GM20000 (cell line): ENCODE measurements at regions not wholly inside any gene's neighbourhood (a gene's known extent, or its start where the extent isn't known, plus 50 kb on each side); places are given as distances from the start of the nearest gene placed in this dataset.

ENCODE experiments used
- DNase-seq: peaks from one replicate; pipeline ENCODE4 v3.0.0; 2012; ENCODE audit warnings: low spot score
- TF ChIP-seq, protein P1 (sequence below): IDR thresholded peaks from 2 replicates; pipeline ENCODE4 v1.5.1; 2012; ENCODE audit warnings: mild to moderate bottlenecking, control low read depth; ENCODE audit errors: extremely low read depth, missing control alignments

DNA sequence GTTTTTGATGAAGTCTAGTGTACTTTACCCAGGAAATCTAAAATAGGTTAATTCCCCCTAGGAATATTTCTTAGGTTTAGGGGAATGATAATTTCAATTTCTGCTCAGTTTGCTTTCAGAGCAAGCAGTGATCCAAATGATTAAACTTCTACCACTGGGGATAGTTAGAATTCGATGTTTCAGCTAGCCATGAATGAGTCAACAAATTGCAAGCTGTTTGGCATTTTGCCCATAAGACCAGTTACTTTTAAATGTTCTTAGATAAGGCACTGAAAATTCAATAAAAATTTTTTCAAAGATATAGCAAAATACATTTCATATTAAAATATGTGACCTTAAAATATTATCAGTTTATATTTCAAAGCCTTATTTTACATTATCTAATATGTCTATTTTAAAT lies 993.6 kb downstream of the ARAP2 start:
- TF ChIP-seq, protein P1, sequence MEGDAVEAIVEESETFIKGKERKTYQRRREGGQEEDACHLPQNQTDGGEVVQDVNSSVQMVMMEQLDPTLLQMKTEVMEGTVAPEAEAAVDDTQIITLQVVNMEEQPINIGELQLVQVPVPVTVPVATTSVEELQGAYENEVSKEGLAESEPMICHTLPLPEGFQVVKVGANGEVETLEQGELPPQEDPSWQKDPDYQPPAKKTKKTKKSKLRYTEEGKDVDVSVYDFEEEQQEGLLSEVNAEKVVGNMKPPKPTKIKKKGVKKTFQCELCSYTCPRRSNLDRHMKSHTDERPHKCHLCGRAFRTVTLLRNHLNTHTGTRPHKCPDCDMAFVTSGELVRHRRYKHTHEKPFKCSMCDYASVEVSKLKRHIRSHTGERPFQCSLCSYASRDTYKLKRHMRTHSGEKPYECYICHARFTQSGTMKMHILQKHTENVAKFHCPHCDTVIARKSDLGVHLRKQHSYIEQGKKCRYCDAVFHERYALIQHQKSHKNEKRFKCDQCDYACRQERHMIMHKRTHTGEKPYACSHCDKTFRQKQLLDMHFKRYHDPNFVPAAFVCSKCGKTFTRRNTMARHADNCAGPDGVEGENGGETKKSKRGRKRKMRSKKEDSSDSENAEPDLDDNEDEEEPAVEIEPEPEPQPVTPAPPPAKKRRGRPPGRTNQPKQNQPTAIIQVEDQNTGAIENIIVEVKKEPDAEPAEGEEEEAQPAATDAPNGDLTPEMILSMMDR, result no peak
- DNase-seq, result no peak

DNA sequence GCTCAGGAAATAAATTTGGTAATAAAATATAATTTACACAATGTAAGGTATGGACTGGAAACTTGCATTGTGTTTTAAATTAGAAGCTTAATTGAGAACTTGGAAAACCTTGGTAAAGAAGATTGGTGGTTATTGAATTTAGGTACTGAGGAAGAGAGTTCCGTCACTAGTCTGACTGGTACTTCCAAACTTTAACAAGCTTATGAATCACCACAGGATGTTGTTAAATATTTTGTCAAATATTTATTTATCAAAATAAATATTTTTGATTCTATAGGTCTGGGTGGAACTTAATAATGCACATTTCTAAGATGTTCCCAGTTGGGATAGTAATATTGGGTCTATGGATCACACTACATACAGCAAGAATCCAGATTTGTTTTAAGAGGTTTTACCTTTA lies 992.2 kb downstream of the ARAP2 start:
- DNase-seq, result no peak
- TF ChIP-seq, protein P1, result no peak

DNA sequence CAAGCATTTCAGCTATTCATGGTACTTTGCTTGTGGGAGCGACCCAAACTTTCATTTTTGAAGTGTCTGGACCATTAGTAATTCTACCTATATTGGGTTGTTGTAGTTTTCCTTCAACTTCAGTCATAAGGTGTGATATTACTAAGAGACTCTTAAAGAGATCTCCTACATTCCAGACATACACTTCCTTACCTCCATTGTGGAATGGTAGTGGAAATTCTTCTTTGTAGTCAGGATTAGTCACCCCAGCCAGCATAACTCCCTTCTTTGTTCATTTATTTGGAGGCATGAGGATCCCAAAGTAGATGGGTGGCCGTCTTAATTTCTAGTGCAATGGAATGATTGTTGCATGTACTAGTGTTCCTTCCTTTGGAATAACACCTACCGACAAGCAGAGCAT lies 991.4 kb downstream of the ARAP2 start:
- TF ChIP-seq, protein P1, result no peak
- no peak for DNase-seq

DNA sequence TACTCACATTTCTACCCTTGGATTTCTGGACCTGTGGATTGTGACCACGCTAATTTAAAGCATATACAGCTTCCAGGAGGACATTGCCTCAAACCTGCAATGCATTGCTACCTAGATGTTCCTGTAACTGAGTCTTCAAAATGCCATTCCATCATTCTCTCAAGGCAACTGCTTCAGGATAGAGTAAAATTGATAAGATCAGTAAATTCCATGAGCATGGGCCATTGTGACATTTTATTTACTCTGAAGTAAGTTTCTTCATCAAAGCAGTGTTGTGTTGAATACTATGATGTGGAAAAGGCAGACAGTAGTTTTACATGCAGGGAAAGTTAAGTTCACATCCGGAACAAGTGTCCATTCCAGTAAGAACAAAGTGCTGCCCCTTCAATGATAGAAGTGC lies 991.0 kb downstream of the ARAP2 start:
- no peak for DNase-seq

DNA sequence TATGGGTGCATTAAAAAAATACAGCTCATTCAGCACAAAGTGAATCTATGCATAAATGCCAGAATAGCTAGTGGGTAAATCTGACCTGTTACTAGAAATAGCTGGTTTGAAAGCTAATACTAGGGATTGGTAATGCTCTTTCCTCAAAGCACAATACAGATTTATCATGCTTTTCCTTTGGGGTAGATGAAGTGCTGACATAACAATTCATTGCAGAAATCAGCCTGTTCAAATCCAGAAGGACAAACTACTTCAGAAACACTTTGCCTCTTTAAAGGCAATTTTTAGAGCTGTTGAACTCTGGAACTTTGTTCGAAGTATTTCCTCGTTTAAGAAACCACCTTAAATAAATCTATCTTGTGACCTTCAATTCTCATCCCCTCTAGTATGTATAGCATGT lies 957.9 kb downstream of the ARAP2 start:
- TF ChIP-seq, protein P1, result no peak
- DNase-seq, result no peak

More for the DNA sequence above, 991.0 kb downstream of the ARAP2 start:
- TF ChIP-seq, protein P1, result no peak

DNA sequence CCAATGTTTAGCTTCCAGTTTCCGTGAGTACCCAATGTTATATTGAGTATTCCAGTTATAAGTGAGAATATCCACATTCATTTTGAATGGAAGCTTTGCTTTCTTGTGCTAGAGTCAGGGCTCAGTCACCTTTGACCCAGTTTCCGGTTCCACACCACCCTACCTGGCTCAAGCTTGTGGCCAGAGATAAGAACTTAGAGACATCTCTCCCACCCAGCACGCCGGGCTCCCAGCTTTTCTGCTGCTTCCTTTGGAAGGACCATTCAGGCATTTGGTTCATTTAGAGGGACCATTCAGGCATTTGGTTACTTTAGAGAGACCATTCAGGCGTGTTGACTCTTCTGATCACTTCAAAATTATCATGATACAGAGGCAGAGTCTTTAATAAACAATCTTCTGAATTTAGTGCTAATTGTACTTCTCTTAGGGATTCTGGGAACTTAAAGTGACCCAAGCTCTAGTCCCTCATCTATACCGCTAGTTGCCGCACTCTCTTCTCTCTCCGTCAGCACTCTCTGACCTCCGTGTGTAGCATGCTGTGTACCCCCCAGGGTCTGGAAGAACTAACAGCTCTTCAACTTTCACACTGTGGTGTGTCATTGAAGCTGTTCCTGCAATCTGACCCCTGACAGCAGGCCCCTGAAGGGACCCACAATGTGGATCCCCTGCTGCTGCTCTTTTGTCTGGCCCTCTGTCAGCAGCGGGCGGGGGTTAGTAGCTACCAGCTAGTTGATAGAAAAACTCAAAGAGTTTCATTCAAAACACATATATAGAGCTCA lies 943.1 kb downstream of the ARAP2 start:
- TF ChIP-seq, protein P1, result no peak
- no peak for DNase-seq

DNA sequence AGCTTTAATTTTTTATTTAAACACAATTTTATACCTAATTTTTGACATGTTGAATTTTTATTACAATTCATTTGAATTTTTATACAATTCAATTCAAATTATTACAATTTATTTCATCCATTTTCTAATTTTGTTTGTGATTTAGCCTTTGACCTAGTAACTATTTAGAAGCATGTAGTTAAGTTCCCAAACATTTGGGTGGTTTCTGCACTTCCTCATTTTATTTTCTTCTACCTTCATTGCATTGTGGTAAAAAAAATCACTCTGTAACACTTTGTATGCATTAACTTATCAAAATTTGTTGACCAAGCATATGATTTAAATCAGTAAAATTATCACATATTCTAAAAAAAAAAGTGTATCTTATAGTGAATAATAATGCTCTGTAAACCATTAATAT lies 928.9 kb downstream of the ARAP2 start:
- TF ChIP-seq, protein P1, result no peak
- no peak for DNase-seq
